Gastrocnemius medialis (tissue), 4 donors: ENCODE measurements at regions not wholly inside any gene's neighbourhood (a gene's known extent, or its start where the extent isn't known, plus 50 kb on each side); places are given as distances from the start of the nearest gene placed in this dataset.

Source experiments
- ATAC-seq, 2 donors: fragments of 150-250 bp; one replicate each; pipeline ENCODE4 v1.9.1; 2016
- DNase-seq, 2 donors: peaks; one replicate each; pipeline ENCODE4 v3.0.0-alpha.2; 2019
- H3K27ac ChIP-seq, 4 donors: fragments of 200-600 bp; sonication (generic); 1 replicate in 1 of 4; 2 replicates in 3 of 4; pipeline ENCODE4 v1.5.1; 2016 to 2018; ENCODE audit warnings: mild to moderate bottlenecking in 2 of 4, moderate library complexity in 1 of 4
- H3K27me3 ChIP-seq, 3 donors: fragments of 200-600 bp; sonication (generic) in 2 of 3; 1 replicate in 1 of 3; 2 replicates in 2 of 3; pipeline versions ENCODE4 v1.5.1 to v1.6.0; 2016 to 2019; ENCODE audit warnings: mild to moderate bottlenecking in 1 of 3, moderate library complexity in 1 of 3
- H3K36me3 ChIP-seq, 2 donors: fragments of 200-600 bp; sonication (generic) in 1 of 2; one replicate each; pipeline ENCODE4 v1.5.1; 2017 to 2018
- H3K4me1 ChIP-seq, 2 donors: fragments of 200-600 bp; sonication (generic) in 1 of 2; one replicate each; pipeline ENCODE4 v1.5.1; 2016 to 2017; ENCODE audit warnings: mild to moderate bottlenecking in 2 of 2
- H3K4me3 ChIP-seq, 4 donors: fragments of 200-600 bp; sonication (generic) in 3 of 4; 1 replicate in 1 of 4; 2 replicates in 3 of 4; pipeline ENCODE4 v1.5.1; 2016 to 2019; ENCODE audit warnings: mild to moderate bottlenecking in 2 of 4
- H3K9me3 ChIP-seq, 3 donors: fragments of 200-600 bp; sonication (generic) in 2 of 3; 1 replicate in 1 of 3; 2 replicates in 2 of 3; pipeline ENCODE4 v1.5.1; 2016 to 2019
- POLR2A ChIP-seq, 2 donors: fragments of 450-650 bp; IDR thresholded peaks; one replicate each; pipeline ENCODE4 v1.6.1; 2017; ENCODE audit warnings: antibody characterized with exemption in 2 of 2, mild to moderate bottlenecking in 2 of 2, moderate library complexity in 2 of 2
- in situ Hi-C, 4 donors: fragments of 200-750 bp; cut with MboI; loops; one replicate each; pipeline versions ENCODE4 v1.15.0 to v1.8.0; 2017; ENCODE audit warnings: low sequenced_read_pairs in 4 of 4
- intact Hi-C: fragments of 100-400 bp; cut with DNase I; formaldehyde crosslinking; loops from one replicate; pipeline ENCODE4 v1.15.1; 2023; ENCODE audit warnings: low total_unique reads
- TF ChIP-seq, protein P1 (sequence below), 5 experiments: fragments of 450-650 bp in 3 of 5; fragments of 200-600 bp in 2 of 5; sonication (generic) in 2 of 5; IDR thresholded peaks in 4 of 5; conservative IDR thresholded peaks in 1 of 5; 1 replicate in 4 of 5; 2 replicates in 1 of 5; pipeline ENCODE4 v1.5.1; 2016 to 2019; ENCODE audit warnings: antibody characterized with exemption in 5 of 5, mild to moderate bottlenecking in 3 of 5, moderate library complexity in 3 of 5

GRCh38 chr4:79253924-79254323 is 71.9 kb downstream of the NAA11 start:
- H3K27me3 ChIP-seq: no peaks in the 10 kb centered on the region
- TF ChIP-seq, protein P1, sequence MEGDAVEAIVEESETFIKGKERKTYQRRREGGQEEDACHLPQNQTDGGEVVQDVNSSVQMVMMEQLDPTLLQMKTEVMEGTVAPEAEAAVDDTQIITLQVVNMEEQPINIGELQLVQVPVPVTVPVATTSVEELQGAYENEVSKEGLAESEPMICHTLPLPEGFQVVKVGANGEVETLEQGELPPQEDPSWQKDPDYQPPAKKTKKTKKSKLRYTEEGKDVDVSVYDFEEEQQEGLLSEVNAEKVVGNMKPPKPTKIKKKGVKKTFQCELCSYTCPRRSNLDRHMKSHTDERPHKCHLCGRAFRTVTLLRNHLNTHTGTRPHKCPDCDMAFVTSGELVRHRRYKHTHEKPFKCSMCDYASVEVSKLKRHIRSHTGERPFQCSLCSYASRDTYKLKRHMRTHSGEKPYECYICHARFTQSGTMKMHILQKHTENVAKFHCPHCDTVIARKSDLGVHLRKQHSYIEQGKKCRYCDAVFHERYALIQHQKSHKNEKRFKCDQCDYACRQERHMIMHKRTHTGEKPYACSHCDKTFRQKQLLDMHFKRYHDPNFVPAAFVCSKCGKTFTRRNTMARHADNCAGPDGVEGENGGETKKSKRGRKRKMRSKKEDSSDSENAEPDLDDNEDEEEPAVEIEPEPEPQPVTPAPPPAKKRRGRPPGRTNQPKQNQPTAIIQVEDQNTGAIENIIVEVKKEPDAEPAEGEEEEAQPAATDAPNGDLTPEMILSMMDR (IDR thresholded peaks at IDR 0.05 in 4 of 5, conservative IDR thresholded peaks at IDR 0.05 in 1 of 5): no peak
- no peak for TF ChIP-seq POLR2A (IDR thresholded peaks at IDR 0.05)
- H3K27ac ChIP-seq: no peak overlapping the region
- in situ Hi-C loops (no loop called here), intact Hi-C loops (no loop called here)
- H3K4me3 ChIP-seq: no peak overlapping the region
- no peaks in the 10 kb centered on the region for H3K4me1 ChIP-seq
- DNase-seq (no peak), ATAC-seq (no peak)
- no peaks in the 10 kb centered on the region for H3K36me3 ChIP-seq
- no peaks in the 10 kb centered on the region for H3K9me3 ChIP-seq

DNA sequence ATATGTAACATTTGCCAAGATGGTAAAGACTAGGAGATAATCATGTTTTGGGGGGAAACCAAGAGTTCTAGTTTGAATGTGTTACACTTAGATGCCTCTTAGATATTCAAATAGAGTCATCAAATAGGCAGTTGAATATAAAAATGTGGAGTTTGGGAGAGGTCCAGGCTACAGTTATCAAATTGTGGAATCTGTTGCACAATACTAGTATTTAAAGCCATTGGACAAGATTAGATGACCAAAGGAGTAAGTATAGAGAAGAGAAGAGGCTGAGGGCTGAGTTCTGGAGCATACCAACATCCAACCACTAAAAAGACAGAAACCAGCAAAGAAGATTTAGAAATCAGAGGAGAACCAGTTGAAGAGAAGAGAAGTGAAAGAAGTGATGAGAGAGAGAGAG is 72.7 kb downstream of the NAA11 start:
- Histone ChIP-seq H3K36me3 (no peaks in the 10 kb centered on the region), H3K9me3 (no peaks in the 10 kb centered on the region)
- intact Hi-C loops: no loop called here

GRCh38 chr4:79250887-79251286 is 75.0 kb downstream of the NAA11 start:
- H3K4me1 ChIP-seq: no peaks in the 10 kb centered on the region
- no peak for DNase-seq
- H3K9me3 ChIP-seq: no peaks in the 10 kb centered on the region
- H3K4me3 ChIP-seq: no peak overlapping the region
- H3K27ac ChIP-seq: no peak overlapping the region
- ATAC-seq: no peak
- H3K36me3 ChIP-seq: no peaks in the 10 kb centered on the region
- no peak for TF ChIP-seq POLR2A (IDR thresholded peaks at IDR 0.05)
- TF ChIP-seq, protein P1 (IDR thresholded peaks at IDR 0.05 in 4 of 5, conservative IDR thresholded peaks at IDR 0.05 in 1 of 5): no peak
- in situ Hi-C loops (no loop called here), intact Hi-C loops (no loop called here)
- H3K27me3 ChIP-seq: no peaks in the 10 kb centered on the region

More for the DNA sequence above, 72.7 kb downstream of the NAA11 start:
- no peak overlapping the region for H3K4me3 ChIP-seq
- no peak overlapping the region for H3K27ac ChIP-seq
- no peaks in the 10 kb centered on the region for H3K4me1 ChIP-seq
- in situ Hi-C loops: no loop called here
- DNase-seq: no peak
- TF ChIP-seq, protein P1 (IDR thresholded peaks at IDR 0.05 in 4 of 5, conservative IDR thresholded peaks at IDR 0.05 in 1 of 5): no peak
- TF ChIP-seq POLR2A (IDR thresholded peaks at IDR 0.05): no peak
- H3K27me3 ChIP-seq: no peaks in the 10 kb centered on the region
- no peak for ATAC-seq

- TF ChIP-seq, protein P1 (IDR thresholded peaks at IDR 0.05 in 4 of 5, conservative IDR thresholded peaks at IDR 0.05 in 1 of 5): no peak
- TF ChIP-seq POLR2A (IDR thresholded peaks at IDR 0.05): no peak
- ATAC-seq (no peak), DNase-seq (no peak)
- in situ Hi-C loops (no loop called here), intact Hi-C loops (no loop called here)
- H3K4me3 ChIP-seq: no peak overlapping the region
- H3K4me1 ChIP-seq: no peaks in the 10 kb centered on the region
- H3K9me3 ChIP-seq: no peaks in the 10 kb centered on the region
- H3K27me3 ChIP-seq: no peaks in the 10 kb centered on the region
- H3K27ac ChIP-seq: no peak overlapping the region
- H3K36me3 ChIP-seq: no peaks in the 10 kb centered on the region
Measured at GRCh38 chr4:79249881-79250503, 75.9 kb downstream of the NAA11 start.

GRCh38 chr4:79248610-79249009 is 77.3 kb downstream of the NAA11 start:
- no peak overlapping the region for H3K4me3 ChIP-seq
- no peak for TF ChIP-seq POLR2A (IDR thresholded peaks at IDR 0.05)
- in situ Hi-C loops (no loop called here), intact Hi-C loops (no loop called here)
- no peak overlapping the region for H3K27ac ChIP-seq
- H3K36me3 ChIP-seq: no peaks in the 10 kb centered on the region
- no peak for DNase-seq
- H3K9me3 ChIP-seq: no peaks in the 10 kb centered on the region
- no peaks in the 10 kb centered on the region for H3K27me3 ChIP-seq
- H3K4me1 ChIP-seq: no peaks in the 10 kb centered on the region
- no peak for ATAC-seq
